ENCODE measurements at regions not wholly inside any gene's neighbourhood (a gene's known extent, or its start where the extent isn't known, plus 50 kb on each side); places are given as distances from the start of the nearest gene placed in this dataset.

DNA sequence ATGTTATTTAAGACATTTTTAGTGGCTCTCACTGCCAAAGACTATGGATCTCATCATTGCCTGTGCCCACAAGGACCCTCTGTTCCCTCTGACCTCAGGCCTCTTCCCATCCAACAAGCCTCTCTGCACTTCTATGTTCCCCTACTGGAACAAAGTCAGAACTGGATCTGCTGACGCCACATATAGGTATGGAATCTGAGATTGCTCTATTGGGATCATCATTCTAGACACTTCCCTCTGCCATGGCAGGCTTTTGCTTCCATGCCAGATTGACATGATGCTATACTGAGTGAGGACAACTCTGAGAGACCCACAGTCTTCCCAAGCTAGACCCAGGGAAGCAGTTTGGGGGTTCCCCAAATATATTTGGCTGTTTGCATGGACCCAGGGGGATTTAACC, 76.0 kb upstream of the ZNF648 start:
- H3K27ac ChIP-seq, result no peak overlapping the region
- H3K36me3 ChIP-seq, result no peaks in the 10 kb centered on the region
- no peak overlapping the region for H3K4me3 ChIP-seq (ENCODE audit: low read depth, low read length)
- TF ChIP-seq, protein P1, sequence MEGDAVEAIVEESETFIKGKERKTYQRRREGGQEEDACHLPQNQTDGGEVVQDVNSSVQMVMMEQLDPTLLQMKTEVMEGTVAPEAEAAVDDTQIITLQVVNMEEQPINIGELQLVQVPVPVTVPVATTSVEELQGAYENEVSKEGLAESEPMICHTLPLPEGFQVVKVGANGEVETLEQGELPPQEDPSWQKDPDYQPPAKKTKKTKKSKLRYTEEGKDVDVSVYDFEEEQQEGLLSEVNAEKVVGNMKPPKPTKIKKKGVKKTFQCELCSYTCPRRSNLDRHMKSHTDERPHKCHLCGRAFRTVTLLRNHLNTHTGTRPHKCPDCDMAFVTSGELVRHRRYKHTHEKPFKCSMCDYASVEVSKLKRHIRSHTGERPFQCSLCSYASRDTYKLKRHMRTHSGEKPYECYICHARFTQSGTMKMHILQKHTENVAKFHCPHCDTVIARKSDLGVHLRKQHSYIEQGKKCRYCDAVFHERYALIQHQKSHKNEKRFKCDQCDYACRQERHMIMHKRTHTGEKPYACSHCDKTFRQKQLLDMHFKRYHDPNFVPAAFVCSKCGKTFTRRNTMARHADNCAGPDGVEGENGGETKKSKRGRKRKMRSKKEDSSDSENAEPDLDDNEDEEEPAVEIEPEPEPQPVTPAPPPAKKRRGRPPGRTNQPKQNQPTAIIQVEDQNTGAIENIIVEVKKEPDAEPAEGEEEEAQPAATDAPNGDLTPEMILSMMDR (IDR thresholded peaks at IDR 0.05; ENCODE audit: low read depth, low read length), result no peak
- no peak for DNase-seq
- no peaks in the 10 kb centered on the region for H3K27me3 ChIP-seq (ENCODE audit: insufficient read depth, low read depth, severe bottlenecking)
- H3K9me3 ChIP-seq (ENCODE audit: severe bottlenecking), result no peaks in the 10 kb centered on the region

GRCh38 chr1:182135946-182136345, 74.4 kb upstream of the ZNF648 start:
- no peaks in the 10 kb centered on the region for H3K36me3 ChIP-seq
- DNase-seq, result no peak
- TF ChIP-seq, protein P1 (IDR thresholded peaks at IDR 0.05; ENCODE audit: low read depth, low read length), result no peak
- no peaks in the 10 kb centered on the region for H3K27me3 ChIP-seq (ENCODE audit: insufficient read depth, low read depth, severe bottlenecking)
- H3K4me3 ChIP-seq (ENCODE audit: low read depth, low read length), result no peak overlapping the region
- H3K27ac ChIP-seq, result no peak overlapping the region
- no peaks in the 10 kb centered on the region for H3K9me3 ChIP-seq (ENCODE audit: severe bottlenecking)

DNA sequence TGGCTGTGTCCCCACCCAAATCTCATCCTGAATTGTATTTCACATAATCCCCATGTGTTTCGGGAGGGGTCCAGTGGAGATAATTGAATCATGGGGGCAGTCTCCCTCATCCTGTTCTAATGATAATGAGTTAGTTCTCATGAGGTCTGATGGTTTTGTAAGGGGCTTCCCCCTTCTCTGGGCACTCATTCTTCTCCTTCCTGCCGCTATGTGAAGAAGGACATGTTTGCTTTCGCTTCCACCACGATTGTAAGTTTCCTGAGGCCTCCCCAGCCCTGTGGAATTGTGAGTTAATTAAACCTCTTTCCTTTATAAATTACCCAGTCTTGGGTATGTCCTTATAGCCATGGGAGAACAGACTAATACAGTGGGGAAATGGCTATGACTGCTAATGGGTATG, 72.7 kb upstream of the ZNF648 start:
- no peak overlapping the region for H3K27ac ChIP-seq
- no peaks in the 10 kb centered on the region for H3K36me3 ChIP-seq
- H3K9me3 ChIP-seq (ENCODE audit: severe bottlenecking), result no peaks in the 10 kb centered on the region
- DNase-seq, result no peak
- TF ChIP-seq, protein P1 (IDR thresholded peaks at IDR 0.05; ENCODE audit: low read depth, low read length), result no peak
- H3K27me3 ChIP-seq (ENCODE audit: insufficient read depth, low read depth, severe bottlenecking), result no peaks in the 10 kb centered on the region
- no peak overlapping the region for H3K4me3 ChIP-seq (ENCODE audit: low read depth, low read length)

DNA sequence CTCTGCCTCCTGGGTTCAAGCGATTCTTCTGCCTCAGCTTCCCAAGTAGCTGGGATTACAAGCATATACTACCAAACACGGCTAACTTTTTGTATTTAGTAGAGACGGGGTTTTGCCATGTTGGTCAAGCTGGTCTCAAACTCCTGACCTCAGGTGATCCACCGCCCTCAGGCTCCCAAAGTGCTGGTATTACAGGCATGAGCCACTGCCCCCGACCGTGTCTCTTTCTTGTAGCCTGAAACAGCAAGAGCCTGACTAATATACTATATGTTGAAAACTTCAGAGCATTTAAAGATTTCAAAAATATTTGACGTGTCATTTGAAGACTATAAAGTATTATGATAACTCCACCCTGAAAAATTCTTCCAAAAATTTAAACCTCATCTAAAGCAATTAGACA, 71.7 kb upstream of the ZNF648 start:
- H3K9me3 ChIP-seq (ENCODE audit: severe bottlenecking), result no peaks in the 10 kb centered on the region
- TF ChIP-seq, protein P1 (IDR thresholded peaks at IDR 0.05; ENCODE audit: low read depth, low read length), result no peak
- H3K36me3 ChIP-seq, result no peaks in the 10 kb centered on the region
- DNase-seq, result no peak
- H3K27me3 ChIP-seq (ENCODE audit: insufficient read depth, low read depth, severe bottlenecking), result no peaks in the 10 kb centered on the region
- H3K27ac ChIP-seq, result no peak overlapping the region
- no peak overlapping the region for H3K4me3 ChIP-seq (ENCODE audit: low read depth, low read length)

DNA sequence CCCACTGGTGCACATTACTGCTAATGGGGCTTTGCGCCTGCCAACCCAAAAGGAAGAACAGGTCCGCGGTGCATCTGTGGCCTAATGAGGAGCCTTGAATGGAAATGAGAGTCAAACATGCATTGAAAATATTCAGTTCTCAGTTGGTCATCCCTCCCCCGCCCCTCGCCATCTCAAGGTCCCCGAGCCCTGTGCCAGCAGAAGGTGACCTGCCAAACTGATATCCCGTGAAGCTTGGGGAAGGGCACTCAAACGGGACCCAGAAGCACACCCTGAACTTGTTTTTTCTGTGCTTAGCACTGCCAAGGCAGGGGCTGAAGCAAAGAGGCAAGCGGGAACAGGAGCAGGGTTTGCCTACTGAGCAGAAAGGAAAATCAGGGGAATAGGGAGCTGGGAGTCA, 67.9 kb upstream of the ZNF648 start:
- no peak overlapping the region for H3K27ac ChIP-seq
- no peak for DNase-seq
- no peak overlapping the region for H3K4me3 ChIP-seq (ENCODE audit: low read depth, low read length)
- H3K9me3 ChIP-seq (ENCODE audit: severe bottlenecking), result no peaks in the 10 kb centered on the region
- no peaks in the 10 kb centered on the region for H3K27me3 ChIP-seq (ENCODE audit: insufficient read depth, low read depth, severe bottlenecking)
- TF ChIP-seq, protein P1 (IDR thresholded peaks at IDR 0.05; ENCODE audit: low read depth, low read length), result no peak
- no peaks in the 10 kb centered on the region for H3K36me3 ChIP-seq

DNA sequence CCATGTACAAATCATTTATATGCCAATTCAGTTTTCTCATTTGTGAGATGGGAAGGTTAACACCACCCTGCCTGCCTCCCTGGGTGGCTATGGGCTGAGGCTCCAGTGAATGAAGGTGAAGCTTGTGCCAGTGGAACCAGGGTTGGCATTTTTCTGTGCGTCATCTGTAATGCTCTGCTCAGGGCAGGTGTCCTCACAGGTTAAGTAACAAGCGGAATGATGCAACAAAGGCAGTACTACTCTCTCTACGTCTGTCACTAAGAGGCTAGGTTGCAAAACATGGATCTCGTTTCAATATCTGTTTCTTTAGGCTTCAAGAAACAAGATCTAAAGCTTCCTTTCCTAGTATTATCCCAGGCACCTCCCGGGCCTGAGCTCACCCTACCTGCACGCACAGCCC, 67.0 kb upstream of the ZNF648 start:
- H3K27me3 ChIP-seq (ENCODE audit: insufficient read depth, low read depth, severe bottlenecking), result no peaks in the 10 kb centered on the region
- H3K36me3 ChIP-seq, result no peaks in the 10 kb centered on the region
- H3K4me3 ChIP-seq (ENCODE audit: low read depth, low read length), result no peak overlapping the region
- no peak for DNase-seq
- H3K27ac ChIP-seq, result no peak overlapping the region
- H3K9me3 ChIP-seq (ENCODE audit: severe bottlenecking), result no peaks in the 10 kb centered on the region
- TF ChIP-seq, protein P1 (IDR thresholded peaks at IDR 0.05; ENCODE audit: low read depth, low read length), result no peak
